ENCODE measurements at regions not wholly inside any gene's neighbourhood (a gene's known extent, or its start where the extent isn't known, plus 50 kb on each side); places are given as distances from the start of the nearest gene placed in this dataset.
A peak's percentile ranks its signal among the peaks of the same experiment; 100 is the strongest.

DNA sequence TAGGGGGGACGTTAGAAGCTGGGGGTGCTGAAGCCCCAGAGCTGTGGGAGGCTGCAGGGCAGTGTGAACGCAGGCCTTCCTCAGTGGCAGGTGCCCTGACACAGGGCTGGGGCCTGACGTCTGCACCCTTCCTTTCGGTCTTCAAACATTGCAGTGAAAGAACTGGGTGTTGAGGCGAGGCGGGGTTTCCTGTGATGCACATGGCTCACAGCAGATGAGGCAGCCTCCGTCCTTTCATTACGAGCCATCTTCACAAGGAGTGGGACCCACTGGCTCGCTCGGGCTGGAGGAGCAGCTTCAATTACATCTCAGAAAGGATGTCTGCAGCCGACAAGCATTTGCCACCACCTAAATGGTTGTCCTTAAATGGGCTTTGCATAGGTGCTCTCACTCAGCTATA lies 180.3 kb upstream of the SHH start:
- 91% methylated on average over 7 of the region's 11 CpGs for WGBS

DNA sequence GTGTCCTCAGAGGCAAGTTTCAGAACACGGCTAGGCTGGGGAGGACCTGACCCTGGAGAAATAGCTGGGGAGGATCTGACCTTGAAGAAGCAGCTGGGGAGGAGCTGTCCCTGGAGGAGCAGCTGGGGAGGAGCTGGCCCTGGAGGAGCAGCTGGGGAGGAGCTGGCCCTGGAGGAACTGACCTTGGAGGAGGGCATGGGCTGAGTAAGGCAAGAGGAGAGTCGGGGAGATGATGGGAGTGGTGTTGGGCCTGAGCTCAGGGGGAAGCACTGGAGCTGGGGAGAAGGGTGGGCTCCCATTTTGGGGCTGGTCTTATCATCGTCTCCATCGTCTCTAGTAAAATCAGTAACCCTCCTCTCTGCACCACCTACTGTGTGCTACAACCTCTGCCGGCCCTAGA lies 179.8 kb upstream of the SHH start:
- 81% methylated on average over 5 of the region's 5 CpGs for WGBS
- DNase-seq (ENCODE audit: low spot score in 2 of 2), result no peak
- TF ChIP-seq POLR2AphosphoS5 (IDR thresholded peaks at IDR 0.05), result no peak
- Histone ChIP-seq H3K4me3 (no peak overlapping the region), H3K27ac (no peak overlapping the region), H3K4me1 (no peaks in the 10 kb centered on the region), H3K9me3 (no peaks in the 10 kb centered on the region), H3K36me3 (no peaks in the 10 kb centered on the region), H3K27me3 (peaks cover 8% of the 10 kb centered on the region)

More for the DNA sequence above, 180.3 kb upstream of the SHH start:
- Histone ChIP-seq H3K27me3 (peaks cover 9% of the 10 kb centered on the region), H3K4me1 (no peaks in the 10 kb centered on the region), H3K9me3 (no peaks in the 10 kb centered on the region), H3K36me3 (no peaks in the 10 kb centered on the region), H3K27ac (no peak overlapping the region), H3K4me3 (no peak overlapping the region)
- DNase-seq (ENCODE audit: low spot score in 2 of 2), result no peak
- TF ChIP-seq, protein P1, sequence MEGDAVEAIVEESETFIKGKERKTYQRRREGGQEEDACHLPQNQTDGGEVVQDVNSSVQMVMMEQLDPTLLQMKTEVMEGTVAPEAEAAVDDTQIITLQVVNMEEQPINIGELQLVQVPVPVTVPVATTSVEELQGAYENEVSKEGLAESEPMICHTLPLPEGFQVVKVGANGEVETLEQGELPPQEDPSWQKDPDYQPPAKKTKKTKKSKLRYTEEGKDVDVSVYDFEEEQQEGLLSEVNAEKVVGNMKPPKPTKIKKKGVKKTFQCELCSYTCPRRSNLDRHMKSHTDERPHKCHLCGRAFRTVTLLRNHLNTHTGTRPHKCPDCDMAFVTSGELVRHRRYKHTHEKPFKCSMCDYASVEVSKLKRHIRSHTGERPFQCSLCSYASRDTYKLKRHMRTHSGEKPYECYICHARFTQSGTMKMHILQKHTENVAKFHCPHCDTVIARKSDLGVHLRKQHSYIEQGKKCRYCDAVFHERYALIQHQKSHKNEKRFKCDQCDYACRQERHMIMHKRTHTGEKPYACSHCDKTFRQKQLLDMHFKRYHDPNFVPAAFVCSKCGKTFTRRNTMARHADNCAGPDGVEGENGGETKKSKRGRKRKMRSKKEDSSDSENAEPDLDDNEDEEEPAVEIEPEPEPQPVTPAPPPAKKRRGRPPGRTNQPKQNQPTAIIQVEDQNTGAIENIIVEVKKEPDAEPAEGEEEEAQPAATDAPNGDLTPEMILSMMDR (IDR thresholded peaks at IDR 0.05), result no peak
- TF ChIP-seq POLR2A (IDR thresholded peaks at IDR 0.05) (no peak), EP300 (IDR thresholded peaks at IDR 0.05) (no peak), POLR2AphosphoS5 (IDR thresholded peaks at IDR 0.05) (no peak)

DNA sequence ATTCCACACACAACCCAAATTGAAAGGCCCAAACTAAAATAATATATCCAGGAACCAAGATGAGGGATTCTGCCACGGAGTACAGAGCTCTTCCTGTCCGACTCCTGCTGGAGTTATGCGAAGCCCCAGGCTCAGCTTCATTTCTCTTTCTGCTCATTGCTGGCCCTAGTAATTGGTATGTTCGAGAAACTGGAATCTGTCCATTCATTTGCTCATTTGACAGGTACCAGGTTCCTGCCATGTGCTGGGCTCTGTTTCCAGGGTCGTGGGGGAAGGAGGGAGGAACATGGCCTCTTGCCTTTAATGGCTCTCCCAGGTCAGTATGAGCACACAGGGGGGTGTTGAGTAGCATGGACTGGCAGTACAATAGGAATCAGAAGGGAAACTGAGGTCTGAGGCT lies 179.2 kb upstream of the SHH start:
- Histone ChIP-seq H3K36me3 (no peaks in the 10 kb centered on the region), H3K9me3 (no peaks in the 10 kb centered on the region), H3K4me1 (no peaks in the 10 kb centered on the region), H3K4me3 (no peak overlapping the region), H3K27ac (no peak overlapping the region), H3K27me3 (peaks cover 2% of the 10 kb centered on the region)
- TF ChIP-seq EP300 (IDR thresholded peaks at IDR 0.05) (no peak), POLR2AphosphoS5 (IDR thresholded peaks at IDR 0.05) (no peak), POLR2A (IDR thresholded peaks at IDR 0.05) (no peak)
- TF ChIP-seq, protein P1 (IDR thresholded peaks at IDR 0.05), result no peak
- DNase-seq (ENCODE audit: low spot score in 2 of 2), result no peak
- WGBS, result 65% methylated on average over 5 of the region's 5 CpGs

DNA sequence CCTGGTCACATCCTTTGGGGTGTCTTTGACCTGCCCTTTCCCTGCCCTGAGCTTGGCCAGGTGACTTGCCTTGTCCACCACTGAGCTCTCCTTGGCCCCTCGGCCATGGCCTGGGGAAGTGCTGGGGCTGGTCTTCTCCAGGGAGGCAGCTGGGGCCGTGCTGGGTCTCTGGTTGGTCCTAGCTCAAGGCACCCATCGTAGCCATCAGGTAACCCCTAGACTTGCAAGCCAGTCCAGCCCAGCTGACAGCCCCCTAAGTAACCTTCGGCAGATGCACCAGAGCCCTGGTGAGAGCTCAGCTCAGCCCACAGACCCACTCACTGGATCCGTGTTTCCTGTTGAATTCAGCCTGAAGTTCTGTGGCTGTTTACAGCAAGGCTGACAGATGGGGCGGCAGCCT lies 176.2 kb upstream of the SHH start:
- no peaks in the 10 kb centered on the region for H3K9me3 ChIP-seq
- no peaks in the 10 kb centered on the region for H3K36me3 ChIP-seq
- WGBS, result 89% methylated on average over 5 of the region's 6 CpGs
- no peak overlapping the region for H3K4me3 ChIP-seq
- peak; percentile 33 to 73 for DNase-seq (ENCODE audit: low spot score in 2 of 2)
- H3K27me3 ChIP-seq, result no peaks in the 10 kb centered on the region
- TF ChIP-seq POLR2AphosphoS5 (IDR thresholded peaks at IDR 0.05) (no peak), POLR2A (IDR thresholded peaks at IDR 0.05) (no peak), EP300 (IDR thresholded peaks at IDR 0.05) (no peak)
- TF ChIP-seq, protein P1 (IDR thresholded peaks at IDR 0.05), result no peak
- no peaks in the 10 kb centered on the region for H3K4me1 ChIP-seq
- H3K27ac ChIP-seq, result no peak overlapping the region

DNA sequence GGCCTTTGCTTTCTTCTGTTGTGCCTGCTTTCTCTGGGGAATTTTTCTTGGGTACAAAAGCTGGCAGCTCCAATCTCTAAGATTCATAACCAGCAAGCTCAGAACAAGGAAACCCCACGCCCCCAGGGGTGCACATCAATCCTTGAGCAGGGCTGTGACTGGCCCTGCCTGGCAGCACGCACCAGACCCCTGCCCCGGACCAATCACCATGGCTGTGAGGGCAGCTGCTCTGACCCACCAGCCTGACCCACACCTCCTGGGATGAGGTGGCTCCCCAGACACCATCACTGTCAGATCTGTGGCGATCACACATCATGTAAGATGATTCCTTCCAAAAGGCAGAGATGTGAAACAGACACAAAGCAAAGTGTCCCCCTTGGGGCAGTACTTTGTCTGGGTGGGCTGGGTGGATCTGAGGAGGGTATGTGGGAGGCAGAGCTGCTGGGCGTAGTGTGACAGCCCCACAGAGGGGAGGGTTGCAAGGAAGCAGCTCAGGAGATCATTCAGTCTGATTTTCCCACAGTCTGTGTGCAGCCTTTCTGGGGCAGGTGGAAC lies 175.5 kb upstream of the SHH start:
- no peak overlapping the region for H3K27ac ChIP-seq
- H3K4me1 ChIP-seq, result no peaks in the 10 kb centered on the region
- no peak overlapping the region for H3K4me3 ChIP-seq
- 73% methylated on average over 5 of the region's 5 CpGs for WGBS
- no peaks in the 10 kb centered on the region for H3K27me3 ChIP-seq
- peak; percentile 44 to 54 for DNase-seq (ENCODE audit: low spot score in 2 of 2)
- no peaks in the 10 kb centered on the region for H3K9me3 ChIP-seq
- no peaks in the 10 kb centered on the region for H3K36me3 ChIP-seq
- no peak for TF ChIP-seq POLR2AphosphoS5 (IDR thresholded peaks at IDR 0.05)
- TF ChIP-seq EP300 (IDR thresholded peaks at IDR 0.05), result no peak
- TF ChIP-seq, protein P1 (IDR thresholded peaks at IDR 0.05), result no peak
- TF ChIP-seq POLR2A (IDR thresholded peaks at IDR 0.05), result no peak

Measured in suprapubic skin (tissue), 4 donors.